GM12872 (cell line): ENCODE measurements at regions not wholly inside any gene's neighbourhood (a gene's known extent, or its start where the extent isn't known, plus 50 kb on each side); places are given as distances from the start of the nearest gene placed in this dataset.

Experiments used
- CTCF ChIP-seq: IDR thresholded peaks from 3 replicates; pipeline ENCODE4 v1.5.1; 2011; ENCODE audit warnings: low read depth, mild to moderate bottlenecking, low read length, moderate library complexity; ENCODE audit not compliant: insufficient read depth

DNA sequence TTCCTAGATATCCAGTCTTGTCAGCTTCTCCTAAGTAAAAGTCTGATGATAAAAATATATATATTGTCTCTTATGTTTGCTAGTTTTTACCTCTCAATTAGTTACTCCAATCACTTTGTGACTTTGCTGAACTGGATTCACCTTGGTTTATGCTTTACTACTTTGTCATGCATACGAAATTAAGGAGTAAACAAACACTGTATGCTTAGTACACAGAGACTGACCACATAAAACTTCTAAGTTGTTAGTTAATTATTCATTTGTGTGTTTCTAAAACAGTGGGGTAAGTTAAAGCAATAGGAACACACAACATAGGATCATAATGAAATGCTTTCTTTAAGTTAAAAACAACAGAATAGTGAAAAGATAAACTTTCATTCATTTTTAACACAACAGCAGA is 877.3 kb upstream of the MAP3K7 start:
- TF ChIP-seq CTCF = no peak

- TF ChIP-seq CTCF = no peak
Measured at GRCh38 chr6:91462241-91462640, 875.4 kb upstream of the MAP3K7 start.

- no peak for TF ChIP-seq CTCF
Measured at GRCh38 chr6:91453224-91453878, 866.5 kb upstream of the MAP3K7 start.

- TF ChIP-seq CTCF = no peak
Measured at GRCh38 chr6:91449539-91449938, 862.7 kb upstream of the MAP3K7 start.

DNA sequence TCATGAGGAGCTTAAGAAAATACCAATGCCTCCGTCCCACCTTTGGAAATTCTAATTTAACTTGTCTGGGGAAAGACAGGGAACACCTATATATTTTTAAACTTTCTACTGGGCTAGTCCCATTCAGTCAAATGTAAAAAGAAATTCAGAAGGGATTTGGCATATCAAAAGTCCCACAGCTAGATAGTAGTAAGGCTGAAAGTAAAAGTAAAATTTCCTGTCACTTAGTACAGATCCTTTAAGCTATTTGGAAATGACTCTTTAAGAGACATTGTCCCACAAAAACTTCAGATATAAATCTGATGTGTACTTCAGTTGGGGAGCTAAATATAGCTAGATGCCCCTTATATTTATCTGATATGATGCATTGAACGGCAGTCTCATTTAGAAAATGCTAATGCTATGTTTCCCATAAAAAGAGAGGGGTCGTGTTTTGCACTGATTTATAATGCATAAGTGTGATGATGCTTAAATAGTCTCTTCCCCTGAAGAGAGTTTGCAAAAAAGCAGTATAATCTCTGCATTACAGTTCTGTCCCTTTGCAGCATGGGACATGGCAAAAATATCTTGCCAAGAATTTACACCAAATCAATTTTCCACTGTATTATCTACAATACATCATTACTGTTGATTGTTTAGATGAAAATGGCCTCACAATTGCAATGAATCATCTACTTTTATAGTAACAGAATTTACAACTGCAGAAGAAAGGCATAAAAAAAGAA is 860.8 kb upstream of the MAP3K7 start:
- no peak for TF ChIP-seq CTCF

GRCh38 chr6:91447081-91447480 is 860.2 kb upstream of the MAP3K7 start:
- no peak for TF ChIP-seq CTCF

GRCh38 chr6:91443405-91443804 is 856.5 kb upstream of the MAP3K7 start:
- no peak for TF ChIP-seq CTCF
